D721Med (cell line): ENCODE measurements at regions not wholly inside any gene's neighbourhood (a gene's known extent, or its start where the extent isn't known, plus 50 kb on each side); places are given as distances from the start of the nearest gene placed in this dataset.

ENCODE experiments used
- DNase-seq: peaks from one replicate; pipeline ENCODE4 v3.0.0; 2011; ENCODE audit warnings: low spot score; ENCODE audit not compliant: insufficient read length
- FAIRE-seq: peaks from 2 replicates; lab custom pipeline; 2011; peaks lifted over from hg19 to GRCh38; lab: Jason Lieb, UNC
- CTCF ChIP-seq: IDR thresholded peaks from 2 replicates; pipeline ENCODE4 v1.5.1; 2012; ENCODE audit warnings: mild to moderate bottlenecking, control low read depth; ENCODE audit not compliant: insufficient read depth; ENCODE audit errors: missing control alignments

DNA sequence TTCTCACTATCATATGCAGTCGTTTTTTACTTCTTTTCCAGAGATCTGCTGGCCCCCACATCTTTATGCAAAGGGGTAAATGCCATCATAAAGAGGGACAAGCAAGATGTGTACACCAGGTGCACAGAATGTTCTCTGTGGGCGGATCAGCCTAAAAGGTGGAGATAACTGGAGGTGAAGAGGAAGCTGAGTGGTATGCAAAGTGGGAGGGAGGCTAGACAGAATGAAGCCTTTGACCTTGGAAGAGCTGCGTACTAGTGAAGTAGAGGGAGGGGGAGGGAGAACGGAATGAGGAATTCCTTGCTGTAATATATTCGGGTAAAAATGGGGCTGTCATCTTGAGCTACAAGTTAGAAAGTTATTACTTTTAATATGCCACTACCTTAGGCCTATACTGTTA lies 287.5 kb upstream of the VRK2 start:
- FAIRE-seq: no peak
- no peak for DNase-seq
- TF ChIP-seq CTCF: no peak

- FAIRE-seq (no peak), DNase-seq (peak; percentile 41)
- peak; percentile 88 for TF ChIP-seq CTCF
Observed at GRCh38 chr2:57759822-57760300, 286.7 kb upstream of the VRK2 start.

GRCh38 chr2:57760381-57760801 lies 286.2 kb upstream of the VRK2 start:
- TF ChIP-seq CTCF: no peak
- DNase-seq (no peak), FAIRE-seq (no peak)

DNA sequence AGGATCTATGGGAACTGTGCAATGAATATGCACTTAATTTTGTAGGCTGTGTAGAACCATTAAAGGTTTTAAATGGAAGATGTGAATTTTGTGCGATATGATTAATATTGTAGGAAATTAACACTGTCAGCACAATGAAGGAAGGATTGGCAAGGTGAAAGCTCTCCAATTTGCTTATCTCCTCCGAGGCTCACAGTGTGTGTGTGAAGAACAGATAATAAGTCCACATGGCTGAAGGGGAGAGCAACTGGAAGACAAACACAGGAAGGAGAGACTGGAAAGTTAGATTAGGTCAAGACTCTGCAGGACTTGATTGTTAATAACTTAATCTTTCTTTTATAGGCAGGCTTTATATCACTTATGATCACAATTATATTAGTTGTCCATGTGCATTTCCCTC lies 269.7 kb upstream of the VRK2 start:
- TF ChIP-seq CTCF: no peak
- DNase-seq (no peak), FAIRE-seq (no peak)

- DNase-seq: no peak
- no peak for FAIRE-seq
- TF ChIP-seq CTCF: no peak
Observed at GRCh38 chr2:57782587-57782986, 264.0 kb upstream of the VRK2 start.

DNA sequence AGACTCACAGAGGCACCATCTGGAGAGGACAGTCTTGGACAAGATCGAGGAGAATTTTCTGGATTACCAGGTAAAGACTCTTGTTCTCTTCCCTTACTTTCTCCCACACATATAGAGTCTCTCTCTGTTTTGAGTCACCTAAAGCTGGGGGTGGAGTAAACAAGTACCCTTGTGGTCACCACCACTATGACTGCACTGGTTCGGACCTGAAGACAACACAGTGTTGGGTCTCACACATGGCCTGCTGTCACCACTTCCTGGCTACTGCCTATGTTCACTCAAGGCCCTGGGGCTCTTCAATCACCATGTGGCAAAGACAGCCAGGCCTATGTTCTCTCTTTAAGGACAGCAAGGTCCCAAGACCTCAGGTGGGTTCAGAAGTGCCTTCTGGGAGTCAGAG lies 253.3 kb upstream of the VRK2 start:
- DNase-seq (no peak), FAIRE-seq (no peak)
- TF ChIP-seq CTCF: no peak

DNA sequence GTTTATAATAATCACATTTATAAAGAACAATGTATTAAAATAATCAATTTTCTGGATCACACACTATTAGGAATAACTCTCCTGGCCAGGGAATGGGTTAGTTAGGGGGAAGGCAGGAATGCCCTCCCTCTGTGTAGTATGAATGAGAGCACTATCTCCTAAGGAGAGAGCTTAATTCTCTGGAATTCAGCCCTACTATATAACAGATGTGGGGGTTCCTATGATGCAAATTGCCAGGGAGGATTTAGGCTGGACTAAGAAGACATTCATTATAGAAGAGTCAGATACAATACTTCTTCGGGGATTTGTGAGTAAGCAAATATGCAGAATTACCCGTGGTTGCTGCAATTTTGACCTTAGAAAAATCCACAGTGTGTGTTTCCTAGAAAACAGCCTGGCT lies 250.1 kb upstream of the VRK2 start:
- DNase-seq (no peak), FAIRE-seq (no peak)
- no peak for TF ChIP-seq CTCF
